PC-3 (cell line): ENCODE measurements at regions not wholly inside any gene's neighbourhood (a gene's known extent, or its start where the extent isn't known, plus 50 kb on each side); places are given as distances from the start of the nearest gene placed in this dataset.

Source experiments
- ATAC-seq: fragments of 200-7000 bp; cut with Tn5 transposase; 2 replicates; pipeline ENCODE4 v1.9.1; 2020; ENCODE audit warnings: mild to moderate bottlenecking, moderate library complexity
- BruUV-seq: library from RNA; stranded (reverse); fragments of 400-500 nt; replicated peaks from 2 replicates; lab custom pipeline; 2021; lab: Mats Ljungman, UMichigan
- CTCF ChIA-PET: fragments of 300-600 bp; sonication (Branson Sonifier 250); formaldehyde crosslinking; loops from one replicate; lab custom pipeline; 2022; ENCODE audit warnings: antibody characterized with exemption; lab: Charles Lee
- POLR2A ChIA-PET: fragments of 300-600 bp; sonication (Branson Sonifier 250); formaldehyde crosslinking; loops from one replicate; lab custom pipeline; 2022; ENCODE audit warnings: antibody characterized with exemption; ENCODE audit not compliant: unreplicated experiment; lab: Charles Lee
- DNase-seq: peaks from one replicate; pipeline ENCODE4 v3.0.0-alpha.2; 2015
- H2AFZ ChIP-seq: fragments of 300-600 bp; sonication (generic); 2 replicates; pipeline ENCODE4 v1.6.0; 2016; ENCODE audit warnings: antibody characterized with exemption, low read length
- H3F3A ChIP-seq: fragments of 300-600 bp; sonication (generic); one replicate; pipeline ENCODE4 v1.6.0; 2017; ENCODE audit warnings: antibody characterized with exemption, low read length, control low read depth, mild to moderate bottlenecking; ENCODE audit not compliant: unreplicated experiment
- H3K27ac ChIP-seq: fragments of 300-600 bp; sonication (generic); 2 replicates; pipeline ENCODE4 v1.5.1; 2016; ENCODE audit warnings: mild to moderate bottlenecking, low read length
- H3K27me3 ChIP-seq: fragments of 300-600 bp; sonication (generic); 2 replicates; pipeline ENCODE4 v1.6.1; 2016; ENCODE audit warnings: low read length, mixed read lengths
- H3K36me3 ChIP-seq: fragments of 300-600 bp; sonication (generic); 2 replicates; pipeline ENCODE4 v1.6.1; 2016; ENCODE audit warnings: low read depth, mixed run types, low read length, mixed read lengths
- H3K4me1 ChIP-seq: fragments of 300-600 bp; sonication (generic); 2 replicates; pipeline ENCODE4 v1.5.1; 2016; ENCODE audit warnings: low read length; ENCODE audit not compliant: insufficient read depth
- H3K4me2 ChIP-seq: fragments of 300-600 bp; sonication (generic); 2 replicates; pipeline ENCODE4 v1.6.0; 2016; ENCODE audit warnings: low read length
- H3K4me3 ChIP-seq: fragments of 300-600 bp; sonication (generic); 2 replicates; pipeline ENCODE4 v1.5.1; 2016; ENCODE audit warnings: mild to moderate bottlenecking, low read length, mixed read lengths
- H3K79me2 ChIP-seq: fragments of 300-600 bp; sonication (generic); 2 replicates; pipeline ENCODE4 v1.6.1; 2017; ENCODE audit warnings: low read length, mixed read lengths
- H3K9ac ChIP-seq: fragments of 300-600 bp; sonication (generic); 2 replicates; pipeline ENCODE4 v1.6.0; 2016; ENCODE audit warnings: mild to moderate bottlenecking, low read length
- H3K9me2 ChIP-seq: fragments of 300-600 bp; sonication (generic); replicated peaks from 2 replicates; pipeline ENCODE4 v1.6.1; 2016; ENCODE audit warnings: mixed run types, low read length, mixed read lengths
- H3K9me3 ChIP-seq: fragments of 300-600 bp; sonication (generic); 2 replicates; pipeline ENCODE4 v1.6.1; 2016; ENCODE audit warnings: low read length, mixed read lengths
- H4K20me1 ChIP-seq: fragments of 300-600 bp; sonication (generic); 2 replicates; pipeline ENCODE4 v1.6.1; 2016; ENCODE audit warnings: low read length, mixed read lengths
- EZH2 ChIP-seq: fragments of 300-600 bp; sonication (generic); IDR thresholded peaks from one replicate; pipeline ENCODE4 v1.6.1; 2017; ENCODE audit warnings: antibody characterized with exemption, mild to moderate bottlenecking, low read length; ENCODE audit not compliant: unreplicated experiment
- EZH2phosphoT487 ChIP-seq: fragments of 300-600 bp; sonication (generic); IDR thresholded peaks from 2 replicates; pipeline ENCODE4 v1.6.1; 2018; ENCODE audit warnings: mild to moderate bottlenecking, antibody characterized with exemption, low read length, borderline replicate concordance
- intact Hi-C: fragments of 100-400 bp; cut with micrococcal nuclease; formaldehyde crosslinking; loops from 2 replicates; pipeline ENCODE4 v1.9.0; 2023
- TF ChIP-seq, protein P1 (sequence below): fragments of 300-600 bp; sonication (generic); conservative IDR thresholded peaks from 2 replicates; pipeline ENCODE4 v1.5.1; 2017; ENCODE audit warnings: antibody characterized with exemption, low read depth, mild to moderate bottlenecking, low read length

DNA sequence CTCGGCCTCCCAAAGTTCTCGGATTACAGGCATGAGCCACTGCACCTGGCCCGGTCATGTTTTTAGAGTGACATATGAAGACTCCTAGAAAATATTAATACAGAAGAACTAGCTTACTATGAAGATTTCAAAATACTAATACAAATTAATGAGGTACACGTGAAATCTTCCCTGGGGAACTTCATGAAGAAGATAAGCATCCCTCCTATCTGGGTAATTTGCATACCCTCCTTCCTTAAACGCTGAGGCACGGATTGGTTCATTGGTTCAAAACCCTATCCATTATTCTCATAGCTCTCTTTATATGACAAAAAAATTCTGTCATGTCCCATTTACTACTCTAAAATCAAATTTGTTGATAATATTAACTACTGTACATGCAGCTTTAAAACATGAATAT is 224.8 kb upstream of the KLF14 start:
- H3K27ac ChIP-seq = no peak overlapping the region
- no peaks in the 10 kb centered on the region for H3K79me2 ChIP-seq
- ChIA-PET POLR2A (no interaction called here), CTCF (no interaction called here)
- peaks cover 10% of the 10 kb centered on the region; the same call in 1 of the 2 replicates for H3K36me3 ChIP-seq
- H3K9me2 ChIP-seq = no peaks in the 10 kb centered on the region
- no peaks in the 10 kb centered on the region for H4K20me1 ChIP-seq
- no peaks in the 10 kb centered on the region for H3K27me3 ChIP-seq
- H3K4me2 ChIP-seq = no peak overlapping the region
- intact Hi-C loops = no loop called here
- no peak overlapping the region for H2AFZ ChIP-seq
- ATAC-seq (no peak), DNase-seq (no peak)
- no peak overlapping the region for H3K9ac ChIP-seq
- H3F3A ChIP-seq = peaks cover 5% of the 10 kb centered on the region
- H3K9me3 ChIP-seq = no peaks in the 10 kb centered on the region
- no peak overlapping the region for H3K4me3 ChIP-seq
- BruUV-seq = no TSS peak
- TF ChIP-seq EZH2 (no peak), EZH2phosphoT487 (no peak)
- TF ChIP-seq, protein P1, sequence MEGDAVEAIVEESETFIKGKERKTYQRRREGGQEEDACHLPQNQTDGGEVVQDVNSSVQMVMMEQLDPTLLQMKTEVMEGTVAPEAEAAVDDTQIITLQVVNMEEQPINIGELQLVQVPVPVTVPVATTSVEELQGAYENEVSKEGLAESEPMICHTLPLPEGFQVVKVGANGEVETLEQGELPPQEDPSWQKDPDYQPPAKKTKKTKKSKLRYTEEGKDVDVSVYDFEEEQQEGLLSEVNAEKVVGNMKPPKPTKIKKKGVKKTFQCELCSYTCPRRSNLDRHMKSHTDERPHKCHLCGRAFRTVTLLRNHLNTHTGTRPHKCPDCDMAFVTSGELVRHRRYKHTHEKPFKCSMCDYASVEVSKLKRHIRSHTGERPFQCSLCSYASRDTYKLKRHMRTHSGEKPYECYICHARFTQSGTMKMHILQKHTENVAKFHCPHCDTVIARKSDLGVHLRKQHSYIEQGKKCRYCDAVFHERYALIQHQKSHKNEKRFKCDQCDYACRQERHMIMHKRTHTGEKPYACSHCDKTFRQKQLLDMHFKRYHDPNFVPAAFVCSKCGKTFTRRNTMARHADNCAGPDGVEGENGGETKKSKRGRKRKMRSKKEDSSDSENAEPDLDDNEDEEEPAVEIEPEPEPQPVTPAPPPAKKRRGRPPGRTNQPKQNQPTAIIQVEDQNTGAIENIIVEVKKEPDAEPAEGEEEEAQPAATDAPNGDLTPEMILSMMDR = no peak
- H3K4me1 ChIP-seq = peaks cover 19% of the 10 kb centered on the region

DNA sequence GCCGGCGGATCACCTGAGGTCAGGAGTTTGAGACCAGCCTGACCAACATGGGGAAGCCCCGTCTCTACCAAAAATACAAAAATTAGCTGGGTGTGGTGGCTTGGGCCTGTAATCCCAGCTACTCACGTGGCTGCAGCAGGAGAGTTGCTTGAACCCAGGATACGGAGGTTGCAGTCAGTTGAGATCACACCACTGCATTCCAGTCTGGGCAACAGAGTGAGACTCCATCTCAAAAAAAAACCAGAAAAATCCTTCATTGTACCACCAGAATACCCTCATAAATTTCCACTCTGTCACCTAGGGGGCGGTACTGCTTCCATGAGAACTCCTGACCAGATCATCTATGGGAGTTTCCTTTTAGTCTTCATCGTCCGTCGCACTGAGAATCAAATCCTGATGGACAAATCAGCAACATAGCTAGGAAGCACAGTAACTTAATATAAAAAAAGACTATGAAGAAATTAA is 225.8 kb upstream of the KLF14 start:
- ChIA-PET CTCF (interaction anchor here (1.1 kb wide), 1 partner anchor 22 kb away, joined by 5 read pairs; no protein-coding TSS in a partner anchor), POLR2A (interaction anchor here (0.6 to 1.1 kb wide), 3 partner anchors 15 to 366 kb away, joined by 3 to 9 read pairs (median 5); no protein-coding TSS in a partner anchor)
- Histone ChIP-seq H3K27ac (peak overlapping the region; percentile 89), H3K9me3 (no peaks in the 10 kb centered on the region), H3K4me1 (peaks cover 19% of the 10 kb centered on the region), H3K4me2 (peak overlapping the region; percentile 75; the same call in 1 of the 2 replicates), H3K9ac (peak overlapping the region; percentile 51), H2AFZ (no peak overlapping the region), H3F3A (peaks cover 5% of the 10 kb centered on the region), H3K4me3 (0 out of 2 replicates have a peak overlapping the region, but pooled peaks have one; percentile 16), H3K9me2 (no peaks in the 10 kb centered on the region), H3K27me3 (no peaks in the 10 kb centered on the region), H3K36me3 (peaks cover 7% of the 10 kb centered on the region; the same call in 1 of the 2 replicates), H3K79me2 (no peaks in the 10 kb centered on the region), H4K20me1 (no peaks in the 10 kb centered on the region)
- no peak for ATAC-seq
- intact Hi-C loops = loop anchor here (2.0 kb wide), 1 partner anchor 47 kb away; no protein-coding TSS in a partner anchor
- TF ChIP-seq, protein P1 = peak; percentile 59
- TF ChIP-seq EZH2 = no peak
- BruUV-seq = no TSS peak
- DNase-seq = peak; percentile 35
